ENCODE measurements at regions not wholly inside any gene's neighbourhood (a gene's known extent, or its start where the extent isn't known, plus 50 kb on each side); places are given as distances from the start of the nearest gene placed in this dataset.
A peak's percentile ranks its signal among the peaks of the same experiment; 100 is the strongest.

- no peak for DNase-seq
- H3K79me2 ChIP-seq (ENCODE audit: insufficient read depth), result no peaks in the 10 kb centered on the region
- no peaks in the 10 kb centered on the region for H3K36me3 ChIP-seq (ENCODE audit: low read depth)
- H3K27ac ChIP-seq, result no peak overlapping the region
- peak overlapping the region; percentile 21; the same call in 1 of the 2 replicates for H3K9ac ChIP-seq
- no peaks in the 10 kb centered on the region for H3F3A ChIP-seq (ENCODE audit: insufficient read depth)
- no peaks in the 10 kb centered on the region for H3K9me3 ChIP-seq (ENCODE audit: low read depth)
- H3K4me2 ChIP-seq (ENCODE audit: unreplicated experiment), result peak overlapping the region; percentile 74
- H3K27me3 ChIP-seq (replicated peaks; ENCODE audit: insufficient read depth), result no peaks in the 10 kb centered on the region
- no peaks in the 10 kb centered on the region for H4K20me1 ChIP-seq (ENCODE audit: insufficient read depth)
- in situ Hi-C loops (cut with MboI), result no loop called here
- H3K4me3 ChIP-seq, result peak overlapping the region; percentile 52
- H3K9me2 ChIP-seq (ENCODE audit: insufficient read depth), result no peaks in the 10 kb centered on the region
- H2AFZ ChIP-seq, result peak overlapping the region; percentile 77
- H3K4me1 ChIP-seq (ENCODE audit: insufficient read depth), result 0 out of 2 replicates have a peak, but pooled peaks cover 4% of the 10 kb centered on the region
- TF ChIP-seq EZH2 (IDR thresholded peaks at IDR 0.05; ENCODE audit: insufficient read depth, poor library complexity, severe bottlenecking) (no peak), EZH2phosphoT487 (IDR thresholded peaks at IDR 0.05; ENCODE audit: insufficient read depth, low read depth) (no peak)
- WGBS, 2 experiments (ENCODE audit: low coverage in 1 of 2, low lambda C conversion rate in 2 of 2, missing lambda C conversion rate in 2 of 2), result 65 to 85% methylated on average over 2 of the region's 2 CpGs
Measured at GRCh38 chr4:79626611-79627010, 218.6 kb upstream of the GK2 start.

GRCh38 chr4:79626101-79626500 is 218.1 kb upstream of the GK2 start:
- DNase-seq, result peak; percentile 16
- Histone ChIP-seq H4K20me1 (ENCODE audit: insufficient read depth) (no peaks in the 10 kb centered on the region), H3K36me3 (ENCODE audit: low read depth) (no peaks in the 10 kb centered on the region), H2AFZ (peak overlapping the region; percentile 77), H3K4me3 (peak overlapping the region; percentile 52), H3F3A (ENCODE audit: insufficient read depth) (no peaks in the 10 kb centered on the region), H3K27me3 (replicated peaks; ENCODE audit: insufficient read depth) (no peaks in the 10 kb centered on the region), H3K9me3 (ENCODE audit: low read depth) (no peaks in the 10 kb centered on the region), H3K79me2 (ENCODE audit: insufficient read depth) (no peaks in the 10 kb centered on the region), H3K9me2 (ENCODE audit: insufficient read depth) (no peaks in the 10 kb centered on the region), H3K9ac (peak overlapping the region; percentile 21), H3K4me1 (ENCODE audit: insufficient read depth) (0 out of 2 replicates have a peak, but pooled peaks cover 4% of the 10 kb centered on the region), H3K4me2 (ENCODE audit: unreplicated experiment) (peak overlapping the region; percentile 74), H3K27ac (no peak overlapping the region)
- TF ChIP-seq EZH2 (IDR thresholded peaks at IDR 0.05; ENCODE audit: insufficient read depth, poor library complexity, severe bottlenecking), result no peak
- no peak for TF ChIP-seq EZH2phosphoT487 (IDR thresholded peaks at IDR 0.05; ENCODE audit: insufficient read depth, low read depth)
- WGBS, 2 experiments (ENCODE audit: low coverage in 1 of 2, low lambda C conversion rate in 2 of 2, missing lambda C conversion rate in 2 of 2), result 30 to 33% methylated on average over 5 of the region's 5 CpGs
- in situ Hi-C loops (cut with MboI), result no loop called here

- Histone ChIP-seq H3K4me1 (ENCODE audit: insufficient read depth) (0 out of 2 replicates have a peak, but pooled peaks cover 4% of the 10 kb centered on the region), H3K79me2 (ENCODE audit: insufficient read depth) (no peaks in the 10 kb centered on the region), H3K36me3 (ENCODE audit: low read depth) (no peaks in the 10 kb centered on the region), H3K9me2 (ENCODE audit: insufficient read depth) (no peaks in the 10 kb centered on the region), H3K9me3 (ENCODE audit: low read depth) (no peaks in the 10 kb centered on the region), H3K27me3 (replicated peaks; ENCODE audit: insufficient read depth) (no peaks in the 10 kb centered on the region), H3K9ac (no peak overlapping the region), H3K27ac (no peak overlapping the region), H3K4me2 (ENCODE audit: unreplicated experiment) (peak overlapping the region; percentile 74), H2AFZ (peak overlapping the region; percentile 77), H3K4me3 (peak overlapping the region; percentile 52), H3F3A (ENCODE audit: insufficient read depth) (no peaks in the 10 kb centered on the region), H4K20me1 (ENCODE audit: insufficient read depth) (no peaks in the 10 kb centered on the region)
- in situ Hi-C loops (cut with MboI), result no loop called here
- no peak for TF ChIP-seq EZH2phosphoT487 (IDR thresholded peaks at IDR 0.05; ENCODE audit: insufficient read depth, low read depth)
- no peak for TF ChIP-seq EZH2 (IDR thresholded peaks at IDR 0.05; ENCODE audit: insufficient read depth, poor library complexity, severe bottlenecking)
- peak; percentile 1 for DNase-seq
- WGBS, 2 experiments (ENCODE audit: low coverage in 1 of 2, low lambda C conversion rate in 2 of 2, missing lambda C conversion rate in 2 of 2), result 43 to 48% methylated on average over 2 of the region's 2 CpGs
Measured at GRCh38 chr4:79625361-79625760, 217.3 kb upstream of the GK2 start.

- Histone ChIP-seq H3K9ac (peak overlapping the region; percentile 33), H3K4me3 (peak overlapping the region; percentile 65), H4K20me1 (ENCODE audit: insufficient read depth) (no peaks in the 10 kb centered on the region), H3K79me2 (ENCODE audit: insufficient read depth) (no peaks in the 10 kb centered on the region), H3K4me2 (ENCODE audit: unreplicated experiment) (peak overlapping the region; percentile 75), H3K36me3 (ENCODE audit: low read depth) (no peaks in the 10 kb centered on the region), H3K9me3 (ENCODE audit: low read depth) (no peaks in the 10 kb centered on the region), H3K9me2 (ENCODE audit: insufficient read depth) (no peaks in the 10 kb centered on the region), H3K27ac (no peak overlapping the region), H2AFZ (peak overlapping the region; percentile 80), H3K4me1 (ENCODE audit: insufficient read depth) (0 out of 2 replicates have a peak, but pooled peaks cover 4% of the 10 kb centered on the region), H3F3A (ENCODE audit: insufficient read depth) (no peaks in the 10 kb centered on the region), H3K27me3 (replicated peaks; ENCODE audit: insufficient read depth) (no peaks in the 10 kb centered on the region)
- 14 to 16% methylated on average over 12 of the region's 12 CpGs for WGBS, 2 experiments (ENCODE audit: low coverage in 1 of 2, low lambda C conversion rate in 2 of 2, missing lambda C conversion rate in 2 of 2)
- in situ Hi-C loops (cut with MboI), result no loop called here
- no peak for TF ChIP-seq EZH2phosphoT487 (IDR thresholded peaks at IDR 0.05; ENCODE audit: insufficient read depth, low read depth)
- no peak for TF ChIP-seq EZH2 (IDR thresholded peaks at IDR 0.05; ENCODE audit: insufficient read depth, poor library complexity, severe bottlenecking)
- peak; percentile 44 for DNase-seq
Measured at GRCh38 chr4:79623021-79623870, 215.2 kb upstream of the GK2 start.
